Muscle layer of duodenum (tissue), 2 donors: ENCODE measurements at regions not wholly inside any gene's neighbourhood (a gene's known extent, or its start where the extent isn't known, plus 50 kb on each side); places are given as distances from the start of the nearest gene placed in this dataset.

Source experiments
- H3K27ac ChIP-seq: one replicate; pipeline ENCODE4 v1.7.0; 2013; ENCODE audit warnings: mild to moderate bottlenecking, low read length
- H3K27me3 ChIP-seq: one replicate; pipeline ENCODE4 v1.7.0; 2013; ENCODE audit warnings: low read depth, mild to moderate bottlenecking, control low read depth, low read length
- H3K36me3 ChIP-seq, 2 donors: one replicate each; pipeline ENCODE4 v1.7.0; 2013; ENCODE audit warnings: low read length in 2 of 2, control low read depth in 1 of 2, mild to moderate bottlenecking in 1 of 2; ENCODE audit not compliant: insufficient read depth in 2 of 2, control insufficient read depth in 1 of 2
- H3K4me1 ChIP-seq, 2 donors: one replicate each; pipeline ENCODE4 v1.7.0; 2013; ENCODE audit warnings: low read length in 2 of 2, mild to moderate bottlenecking in 2 of 2, control low read depth in 1 of 2, moderate library complexity in 1 of 2; ENCODE audit not compliant: insufficient read depth in 2 of 2, control insufficient read depth in 1 of 2
- H3K4me3 ChIP-seq, 2 donors: one replicate each; pipeline ENCODE4 v1.7.0; 2013; ENCODE audit warnings: low read length in 2 of 2, low read depth in 1 of 2, mild to moderate bottlenecking in 1 of 2
- H3K9me3 ChIP-seq, 2 donors: one replicate each; pipeline ENCODE4 v1.7.0; 2013; ENCODE audit warnings: low read length in 2 of 2, control low read depth in 1 of 2, mild to moderate bottlenecking in 1 of 2; ENCODE audit not compliant: control insufficient read depth in 1 of 2
- donor health status: healthy.

DNA sequence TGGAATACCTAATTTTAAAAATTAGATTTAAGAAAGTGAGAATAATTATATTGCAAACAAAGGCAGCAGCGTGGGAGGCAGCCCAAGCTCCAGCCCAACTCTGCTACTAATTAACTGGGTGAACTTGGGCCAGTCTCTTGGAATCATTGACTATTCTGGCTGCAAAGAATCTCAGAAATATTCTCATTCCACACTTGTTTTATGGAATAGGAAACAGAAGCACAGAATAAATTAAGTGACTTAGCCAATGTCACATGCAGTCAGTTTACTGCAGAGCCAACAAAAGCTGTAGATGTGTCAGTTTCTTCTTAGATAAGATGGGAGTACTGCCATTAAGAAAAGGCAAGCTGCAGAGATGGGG lies 132.6 kb upstream of the FAM9B start:
- Histone ChIP-seq H3K4me1 (no peaks in the 10 kb centered on the region), H3K36me3 (no peaks in the 10 kb centered on the region), H3K4me3 (no peak overlapping the region), H3K27me3 (no peaks in the 10 kb centered on the region), H3K27ac (no peak overlapping the region), H3K9me3 (no peaks in the 10 kb centered on the region)

DNA sequence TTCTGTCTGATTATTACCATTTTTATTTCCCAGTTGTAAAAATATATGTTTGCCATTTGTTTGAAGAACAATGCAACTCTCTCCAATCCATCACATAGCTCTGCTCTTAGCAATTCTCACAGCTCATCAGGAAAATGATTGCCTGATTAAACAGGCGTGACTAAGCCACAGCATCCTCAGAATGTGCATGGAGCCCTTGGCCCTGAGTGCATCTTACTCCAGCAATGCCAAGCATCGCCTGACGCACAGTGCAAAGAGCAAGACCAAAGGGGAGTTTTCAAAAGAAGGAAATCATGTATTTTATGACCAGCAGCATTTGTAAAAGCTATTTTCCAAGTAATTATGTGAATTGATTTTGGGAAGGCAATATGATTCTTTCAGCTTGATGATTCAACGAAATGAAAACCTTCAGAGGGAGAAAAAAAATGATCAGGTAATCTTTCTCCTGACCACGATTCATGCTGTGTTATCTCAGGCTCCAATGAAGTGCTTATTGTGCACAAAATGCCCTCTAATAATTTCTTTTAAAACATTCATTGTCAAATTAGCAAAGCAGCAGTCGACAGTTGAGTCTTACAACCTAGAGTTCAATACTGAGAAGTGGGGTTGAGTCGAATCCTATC lies 138.0 kb upstream of the FAM9B start:
- no peaks in the 10 kb centered on the region for H3K9me3 ChIP-seq
- no peaks in the 10 kb centered on the region for H3K36me3 ChIP-seq
- H3K4me3 ChIP-seq = no peak overlapping the region
- H3K4me1 ChIP-seq = no peaks in the 10 kb centered on the region
- H3K27ac ChIP-seq = no peak overlapping the region
- no peaks in the 10 kb centered on the region for H3K27me3 ChIP-seq

DNA sequence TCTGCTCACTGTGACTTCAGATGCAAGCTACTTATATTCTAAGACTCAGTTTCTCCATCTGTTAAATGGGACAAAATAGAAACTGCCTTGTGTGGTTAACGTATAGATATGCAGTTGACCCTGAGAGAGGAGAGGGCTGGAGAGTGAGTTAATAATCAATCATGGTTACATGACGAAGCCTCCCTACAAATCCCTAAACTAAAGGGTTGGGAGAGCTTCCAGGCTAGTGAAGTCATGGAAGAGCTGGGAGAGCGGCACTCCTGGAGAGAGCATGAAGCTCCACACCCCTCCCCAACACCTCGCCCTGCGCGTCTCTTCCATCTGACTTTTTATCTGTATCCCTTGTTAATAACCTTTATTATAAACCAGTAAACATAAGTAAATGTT lies 138.5 kb upstream of the FAM9B start:
- H3K27ac ChIP-seq = no peak overlapping the region
- no peaks in the 10 kb centered on the region for H3K27me3 ChIP-seq
- no peaks in the 10 kb centered on the region for H3K9me3 ChIP-seq
- H3K4me3 ChIP-seq = no peak overlapping the region
- no peaks in the 10 kb centered on the region for H3K4me1 ChIP-seq
- no peaks in the 10 kb centered on the region for H3K36me3 ChIP-seq

DNA sequence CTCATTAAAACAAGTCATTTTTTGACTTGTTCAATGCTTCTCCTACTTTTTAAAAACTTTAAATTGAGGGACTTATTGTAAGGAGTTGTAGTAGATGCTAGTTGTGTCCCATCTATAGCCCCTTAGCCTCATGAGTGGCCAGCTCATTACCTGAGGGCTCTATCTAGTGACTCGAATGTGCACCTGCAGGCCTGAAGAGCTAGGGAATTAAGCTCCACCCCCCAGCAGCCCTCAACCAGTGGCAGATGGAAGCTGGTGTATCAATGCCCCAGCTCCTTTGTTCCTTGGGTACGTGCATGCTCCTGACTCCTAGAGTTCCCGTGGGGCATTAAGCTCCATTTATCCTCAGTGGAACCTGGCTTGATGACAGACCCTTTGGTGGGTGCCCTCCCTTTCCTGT lies 146.7 kb upstream of the FAM9B start:
- H3K27ac ChIP-seq = no peak overlapping the region
- no peaks in the 10 kb centered on the region for H3K27me3 ChIP-seq
- no peaks in the 10 kb centered on the region for H3K4me1 ChIP-seq
- H3K9me3 ChIP-seq = no peaks in the 10 kb centered on the region
- H3K4me3 ChIP-seq = no peak overlapping the region
- H3K36me3 ChIP-seq = no peaks in the 10 kb centered on the region

DNA sequence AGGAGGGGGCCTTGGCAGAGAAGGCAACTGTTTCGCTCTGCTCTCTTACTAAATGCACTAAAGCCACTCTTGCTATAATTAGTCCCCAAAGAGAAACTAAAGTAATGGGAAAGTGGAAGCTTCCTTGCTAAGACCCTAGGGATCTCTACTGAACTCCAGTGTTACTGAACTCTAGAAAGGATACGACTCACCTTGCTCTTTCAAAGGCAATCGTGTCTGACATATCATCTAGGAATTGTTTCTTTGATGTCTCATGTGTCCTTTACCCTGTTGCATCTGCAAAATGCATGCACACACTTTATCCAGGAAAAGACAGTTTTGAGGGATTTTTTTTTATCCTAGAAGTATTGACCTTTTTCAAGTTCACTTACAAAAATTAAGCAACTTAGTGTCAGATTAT lies 148.1 kb upstream of the FAM9B start:
- no peaks in the 10 kb centered on the region for H3K27me3 ChIP-seq
- H3K9me3 ChIP-seq = no peaks in the 10 kb centered on the region
- H3K36me3 ChIP-seq = no peaks in the 10 kb centered on the region
- H3K27ac ChIP-seq = no peak overlapping the region
- H3K4me3 ChIP-seq = no peak overlapping the region
- H3K4me1 ChIP-seq = no peaks in the 10 kb centered on the region

DNA sequence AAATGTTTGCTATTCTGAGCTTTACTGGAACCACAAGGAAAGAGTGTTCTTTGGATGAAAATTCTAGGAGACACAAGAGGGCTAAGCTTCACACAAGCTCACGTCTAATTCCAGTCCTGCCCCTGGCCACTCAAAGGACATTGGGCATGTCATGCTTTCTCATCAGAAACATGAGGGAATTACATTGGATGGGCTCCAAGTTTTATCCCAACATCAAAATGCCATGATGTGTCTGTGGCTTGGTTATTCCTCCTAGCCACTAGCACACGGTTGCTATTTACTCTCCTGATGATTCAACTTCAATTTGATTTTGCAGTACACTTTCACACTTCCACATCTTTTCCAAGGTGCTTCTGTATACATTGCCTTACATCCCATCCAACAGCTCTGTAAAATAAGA lies 149.6 kb upstream of the FAM9B start:
- Histone ChIP-seq H3K4me1 (no peaks in the 10 kb centered on the region), H3K4me3 (no peak overlapping the region), H3K36me3 (no peaks in the 10 kb centered on the region), H3K9me3 (no peaks in the 10 kb centered on the region), H3K27ac (no peak overlapping the region), H3K27me3 (no peaks in the 10 kb centered on the region)

DNA sequence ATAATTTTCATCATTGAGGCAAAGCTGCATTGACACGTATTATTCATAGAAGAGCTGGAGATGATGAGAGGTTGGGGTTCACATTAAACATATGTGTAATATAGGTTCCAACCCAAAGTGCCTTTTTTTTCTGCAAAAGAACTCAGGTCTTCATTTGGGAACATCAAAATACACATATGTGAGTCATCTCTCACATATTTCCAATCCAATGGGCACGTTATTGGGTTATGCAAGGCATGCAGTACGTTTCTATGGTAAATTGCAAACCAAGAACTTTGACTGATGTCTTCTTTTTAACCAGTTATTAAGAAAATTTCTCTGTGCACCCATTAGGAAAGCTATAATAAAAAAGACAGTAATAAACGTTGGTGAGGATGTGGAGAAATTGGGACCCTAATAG lies 150.3 kb upstream of the FAM9B start:
- Histone ChIP-seq H3K4me1 (no peaks in the 10 kb centered on the region), H3K9me3 (no peaks in the 10 kb centered on the region), H3K27me3 (no peaks in the 10 kb centered on the region), H3K36me3 (no peaks in the 10 kb centered on the region), H3K4me3 (no peak overlapping the region), H3K27ac (no peak overlapping the region)

DNA sequence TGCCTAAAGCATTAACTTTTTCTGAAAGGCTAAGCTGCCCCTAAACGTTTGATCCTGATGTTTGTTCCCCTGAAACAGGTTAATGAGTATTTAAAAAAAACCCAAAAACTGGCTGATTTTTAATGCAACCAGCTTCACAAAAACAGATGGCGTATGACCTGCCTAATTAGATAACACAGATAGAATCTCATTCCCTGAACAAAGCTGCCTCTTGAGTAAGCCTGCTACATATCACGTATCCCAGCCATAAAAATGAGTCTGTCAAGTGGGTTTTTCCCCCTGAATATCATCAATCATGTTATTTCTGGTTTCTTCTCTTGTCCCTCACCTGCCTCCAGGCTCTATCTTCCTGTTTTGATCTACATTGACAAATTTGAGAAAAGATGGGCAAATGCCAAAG lies 154.2 kb upstream of the FAM9B start:
- Histone ChIP-seq H3K9me3 (no peaks in the 10 kb centered on the region), H3K4me3 (no peak overlapping the region), H3K4me1 (no peaks in the 10 kb centered on the region), H3K36me3 (no peaks in the 10 kb centered on the region), H3K27me3 (no peaks in the 10 kb centered on the region), H3K27ac (no peak overlapping the region)

DNA sequence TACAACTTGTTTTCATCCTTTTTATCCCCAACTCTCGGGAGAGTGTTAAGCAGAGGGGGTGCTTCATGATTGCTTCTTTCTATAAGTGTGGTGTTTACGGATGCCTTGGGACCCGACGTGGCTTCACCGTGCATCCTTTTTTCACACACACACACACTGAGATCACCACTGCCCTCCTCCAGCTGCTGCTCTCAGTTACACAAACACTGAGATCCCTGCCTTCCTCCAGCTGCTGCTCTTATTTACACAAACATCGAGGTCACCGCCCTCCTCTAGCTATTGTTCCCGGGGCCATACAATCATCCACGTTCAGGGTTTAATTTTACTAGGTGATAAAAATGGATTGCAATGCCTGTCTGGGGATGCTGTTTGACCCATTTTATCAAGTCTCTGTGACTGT lies 155.4 kb upstream of the FAM9B start:
- Histone ChIP-seq H3K4me3 (no peak overlapping the region), H3K27ac (no peak overlapping the region), H3K36me3 (no peaks in the 10 kb centered on the region), H3K27me3 (no peaks in the 10 kb centered on the region), H3K9me3 (no peaks in the 10 kb centered on the region), H3K4me1 (no peaks in the 10 kb centered on the region)

DNA sequence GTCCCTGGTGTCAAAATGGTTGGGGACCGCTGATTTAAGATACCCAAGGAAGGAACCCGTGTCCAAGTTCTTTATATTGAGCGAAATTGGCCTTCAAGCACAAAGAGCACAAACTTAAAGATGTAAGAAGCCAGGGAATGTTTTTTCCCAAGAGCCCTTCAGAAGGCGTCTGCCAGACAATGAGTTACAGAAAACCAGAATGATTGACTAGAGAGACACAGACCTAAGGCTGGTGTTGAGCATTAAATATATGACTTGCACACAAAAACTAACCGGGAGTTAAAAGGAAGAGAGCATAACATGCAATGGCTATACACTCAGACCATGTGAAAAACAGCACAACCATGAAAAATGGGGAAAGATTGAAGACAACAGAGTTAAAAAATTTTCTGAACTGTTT lies 157.5 kb upstream of the FAM9B start:
- Histone ChIP-seq H3K4me3 (no peak overlapping the region), H3K27ac (no peak overlapping the region), H3K27me3 (no peaks in the 10 kb centered on the region), H3K9me3 (no peaks in the 10 kb centered on the region), H3K4me1 (no peaks in the 10 kb centered on the region), H3K36me3 (no peaks in the 10 kb centered on the region)

DNA sequence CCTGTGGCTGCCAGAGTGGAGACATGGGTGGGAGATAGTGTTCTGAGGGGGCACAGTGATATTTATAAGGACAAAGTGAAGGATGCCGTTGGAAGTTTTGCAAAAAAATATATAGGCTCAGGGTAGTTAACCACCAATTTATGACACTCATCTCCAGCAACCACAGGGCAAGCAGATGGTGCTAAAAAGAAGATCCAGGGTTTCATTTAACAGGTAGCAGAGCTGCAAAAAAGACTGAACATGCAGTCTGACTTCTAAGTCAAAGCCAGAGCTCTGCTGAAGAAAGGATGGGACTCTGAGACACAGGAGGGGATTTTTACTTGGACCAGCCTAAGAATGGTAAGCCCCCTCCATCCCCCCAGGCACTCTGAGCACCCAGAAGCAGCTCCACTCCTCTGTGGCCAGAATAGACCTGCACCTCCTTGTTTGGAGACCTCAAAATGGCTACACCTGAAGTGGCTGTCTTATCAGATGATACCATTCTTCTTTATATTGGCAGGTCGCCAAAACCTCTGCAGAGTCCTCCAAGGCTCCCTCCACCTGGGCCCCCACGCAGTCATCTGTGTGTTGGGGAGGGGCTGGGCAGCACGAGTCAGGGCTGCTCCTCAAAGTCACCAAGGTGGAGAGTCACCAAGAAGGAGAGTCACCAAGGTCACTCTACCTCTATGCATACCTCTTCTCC lies 161.4 kb upstream of the FAM9B start:
- Histone ChIP-seq H3K27me3 (no peaks in the 10 kb centered on the region), H3K9me3 (no peaks in the 10 kb centered on the region), H3K27ac (no peak overlapping the region), H3K4me1 (no peaks in the 10 kb centered on the region), H3K4me3 (no peak overlapping the region), H3K36me3 (no peaks in the 10 kb centered on the region)

DNA sequence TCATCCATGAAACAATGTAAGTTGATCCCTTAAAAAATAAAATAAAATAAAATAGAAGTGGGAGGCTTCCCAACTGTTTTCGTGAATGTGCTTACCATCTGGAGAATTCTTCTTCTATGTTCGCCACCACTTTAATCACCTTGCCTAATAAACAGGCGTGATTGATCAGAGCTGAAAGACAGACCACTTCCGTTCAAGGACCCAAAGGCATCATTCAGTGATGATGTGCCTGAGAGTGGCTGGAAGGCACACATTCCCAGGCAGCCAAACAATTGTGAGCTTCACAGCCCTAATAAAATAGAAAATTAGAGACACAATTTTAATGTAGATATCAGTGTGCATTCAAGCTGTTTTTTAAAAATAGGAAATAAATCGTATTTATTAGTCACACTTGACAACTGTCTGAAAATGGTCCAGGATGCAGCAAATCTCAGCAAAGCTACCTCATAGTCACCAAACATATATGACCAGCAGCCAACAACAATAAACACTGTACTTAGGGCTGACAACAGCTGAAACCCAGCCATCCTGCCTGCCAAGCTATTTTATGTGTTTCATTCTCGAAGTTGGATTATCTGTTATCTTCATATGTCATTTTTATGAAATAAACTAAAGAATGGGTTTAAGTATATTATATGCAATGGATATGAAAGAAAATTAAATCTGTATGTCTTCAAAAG lies 163.2 kb upstream of the FAM9B start:
- H3K27me3 ChIP-seq = no peaks in the 10 kb centered on the region
- no peak overlapping the region for H3K27ac ChIP-seq
- H3K4me3 ChIP-seq = no peak overlapping the region
- H3K36me3 ChIP-seq = no peaks in the 10 kb centered on the region
- H3K9me3 ChIP-seq = no peaks in the 10 kb centered on the region
- no peaks in the 10 kb centered on the region for H3K4me1 ChIP-seq
